ENCODE measurements at regions not wholly inside any gene's neighbourhood (a gene's known extent, or its start where the extent isn't known, plus 50 kb on each side); places are given as distances from the start of the nearest gene placed in this dataset.

DNA sequence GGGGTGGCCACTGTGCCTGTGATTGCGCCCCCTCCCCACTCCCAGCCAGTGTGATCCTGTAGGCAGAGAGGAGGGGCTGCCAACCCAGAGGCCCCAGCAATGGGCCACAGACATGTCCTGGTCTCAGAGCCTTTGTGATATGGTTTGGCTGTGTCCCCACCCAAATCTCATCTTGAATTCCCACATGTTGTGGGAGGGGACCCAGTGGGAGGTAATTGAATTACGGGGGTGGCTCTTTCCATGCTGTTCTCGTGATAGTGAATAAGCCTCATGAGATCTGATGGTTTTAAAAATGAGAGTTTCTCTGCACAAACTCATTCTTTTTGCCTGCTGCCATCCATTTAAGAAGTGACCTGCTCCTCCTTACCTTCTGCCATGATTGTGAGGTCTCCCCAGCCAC, 56.8 kb upstream of the ZNF469 start:
- no peak for DNase-seq

DNA sequence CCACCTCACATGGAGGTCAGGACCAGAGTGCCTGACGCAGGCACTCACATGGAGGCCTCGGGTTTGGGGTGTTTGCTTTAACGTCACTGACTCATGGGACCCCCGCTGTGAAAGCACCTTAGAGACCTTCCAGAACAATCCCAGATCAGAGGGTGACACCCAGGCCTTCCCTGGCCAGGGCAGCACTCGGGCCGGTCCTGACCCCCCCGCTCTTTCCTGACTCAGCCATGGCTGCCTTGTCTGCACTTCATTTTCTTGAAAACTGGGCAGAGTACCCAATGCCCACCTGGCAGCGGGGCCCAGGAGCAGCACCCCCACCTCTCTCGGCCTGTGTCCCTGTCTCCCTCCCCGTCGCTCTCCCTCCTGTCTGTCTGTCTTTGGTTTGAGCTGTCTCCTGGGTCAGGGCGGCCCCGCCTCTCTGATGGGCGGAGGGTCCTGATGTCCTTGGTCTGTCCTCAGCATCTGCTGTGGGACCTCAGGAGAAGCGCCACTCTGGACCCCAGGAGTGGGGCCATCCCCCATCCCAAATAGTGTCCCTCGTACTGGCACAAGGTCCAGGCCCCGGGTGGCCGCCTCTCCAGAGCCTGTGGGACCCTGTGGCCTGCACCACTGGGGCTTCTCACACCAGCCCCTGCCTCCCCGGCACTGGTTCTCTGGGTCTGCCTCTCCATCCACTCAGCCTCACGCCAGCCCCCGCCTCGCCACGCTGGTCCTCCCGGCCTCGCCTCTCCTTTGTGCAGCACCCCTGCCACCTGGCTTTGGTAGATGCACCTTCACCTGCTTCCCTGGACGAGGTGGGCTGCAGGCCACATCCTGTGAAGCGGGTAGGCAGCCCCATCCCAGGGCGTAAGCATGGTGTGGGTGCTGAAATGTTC, 55.9 kb upstream of the ZNF469 start:
- no peak for DNase-seq

DNA sequence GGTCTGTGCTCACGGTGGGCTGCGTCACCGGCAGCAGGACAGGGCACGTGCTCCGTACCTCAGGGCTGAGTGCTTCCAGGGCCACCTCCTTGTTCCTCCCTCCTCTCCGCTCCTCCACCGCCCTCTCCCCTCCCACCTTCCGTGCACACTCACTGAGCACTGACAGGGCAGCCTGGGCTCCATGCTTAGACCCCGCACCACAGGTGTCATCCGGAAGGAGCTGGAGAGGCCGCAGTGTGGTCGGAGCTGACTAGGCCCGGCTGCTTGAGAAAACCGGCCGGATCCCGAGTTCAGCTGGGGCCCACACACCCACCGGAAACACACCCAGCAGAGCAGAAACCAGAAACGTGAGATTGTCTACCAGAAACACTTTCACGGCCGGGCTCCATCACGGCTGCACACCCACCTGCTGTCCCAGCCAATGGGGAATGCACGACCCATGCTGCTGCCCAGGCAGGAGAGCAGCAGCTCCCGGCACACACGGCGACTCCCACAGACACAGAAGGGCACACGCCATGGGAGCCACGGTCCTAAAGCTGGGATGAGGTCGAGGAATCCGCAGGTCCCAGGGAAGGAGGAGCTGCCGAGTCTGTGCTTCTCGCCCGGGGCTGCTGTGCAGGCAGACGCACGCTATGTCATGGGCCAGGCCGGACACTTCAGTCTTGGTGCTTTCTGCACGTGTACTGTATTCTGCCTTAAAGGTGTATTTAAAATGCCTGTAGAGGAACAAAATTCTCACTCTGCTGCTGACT, 55.0 kb upstream of the ZNF469 start:
- no peak for DNase-seq

DNA sequence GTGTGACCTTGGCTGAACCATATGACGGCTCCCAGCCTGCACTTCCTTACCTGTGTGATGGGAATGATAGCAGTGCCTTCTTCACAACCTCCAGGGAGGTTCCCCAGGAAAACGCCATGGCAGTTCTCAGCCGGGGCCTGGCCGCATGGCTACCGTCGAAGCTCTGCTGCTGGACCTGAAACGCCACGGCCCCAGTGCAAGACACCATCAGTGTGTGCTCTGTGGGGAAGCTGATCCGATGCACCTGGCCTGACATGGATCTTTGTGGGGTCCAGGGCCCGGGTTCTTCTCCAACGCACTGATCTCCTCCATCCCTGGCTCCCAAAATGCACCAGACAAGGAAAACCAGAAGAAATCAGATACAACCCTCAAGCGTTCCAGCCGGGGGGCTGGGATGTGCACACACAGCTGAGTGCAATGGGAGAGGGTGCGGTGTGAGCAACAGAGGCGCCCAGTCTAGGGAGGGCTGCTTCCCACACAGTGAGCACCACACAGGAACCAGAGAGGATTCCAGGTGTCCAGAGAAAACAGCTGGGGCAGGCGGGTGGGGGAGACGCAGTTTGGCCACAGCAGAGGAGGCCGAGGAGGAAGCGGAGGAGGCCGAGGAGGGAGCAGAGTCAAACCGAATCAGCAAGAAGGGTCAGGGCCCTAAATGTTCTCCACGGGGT, 54.3 kb upstream of the ZNF469 start:
- no peak for DNase-seq

DNA sequence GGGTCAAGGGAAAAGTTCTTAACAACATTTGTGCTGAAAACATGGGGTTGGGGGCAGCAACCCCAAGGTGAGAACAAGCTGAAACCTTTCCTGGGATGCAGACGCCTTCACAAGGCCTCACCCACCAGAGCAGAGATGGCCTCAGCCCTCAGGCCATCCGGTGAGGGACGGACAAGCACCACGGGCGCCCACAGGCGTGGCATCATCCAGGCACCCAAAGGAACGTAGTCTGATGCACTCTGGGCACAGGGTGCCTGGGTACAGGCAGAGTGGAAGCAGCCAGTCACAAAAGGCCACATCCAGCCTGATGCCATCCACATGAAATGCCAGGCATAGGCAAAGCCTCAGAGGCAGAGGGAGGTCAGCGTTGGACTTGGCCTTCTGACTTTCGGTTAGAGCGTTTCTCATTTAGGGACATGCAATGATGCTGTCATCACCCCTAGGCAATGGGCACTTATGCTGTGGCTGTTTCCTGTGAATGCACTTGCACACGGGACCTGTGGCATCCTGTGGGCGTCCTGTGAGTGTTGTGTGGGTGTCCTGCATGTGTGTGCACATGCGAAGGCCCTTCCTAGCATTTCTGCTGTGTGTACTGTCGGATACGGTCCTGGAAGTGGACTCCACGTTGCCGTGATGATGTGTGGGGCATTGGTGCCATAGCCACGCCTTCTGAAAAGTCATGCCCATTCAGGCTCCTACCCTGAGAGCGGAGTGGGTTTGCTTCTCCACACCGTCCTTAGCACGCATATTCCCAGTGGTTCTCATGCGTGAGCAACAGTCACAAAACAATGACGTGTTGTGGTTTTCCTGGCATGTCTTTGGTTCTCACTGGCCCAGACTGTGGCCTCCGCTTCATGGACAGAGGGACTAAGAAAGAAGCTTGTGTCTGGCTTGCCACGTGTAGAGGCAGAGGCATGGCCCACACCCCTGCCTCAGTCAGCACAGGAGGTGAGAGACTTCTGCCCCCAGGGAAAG, 52.7 kb upstream of the ZNF469 start:
- no peak for DNase-seq

DNA sequence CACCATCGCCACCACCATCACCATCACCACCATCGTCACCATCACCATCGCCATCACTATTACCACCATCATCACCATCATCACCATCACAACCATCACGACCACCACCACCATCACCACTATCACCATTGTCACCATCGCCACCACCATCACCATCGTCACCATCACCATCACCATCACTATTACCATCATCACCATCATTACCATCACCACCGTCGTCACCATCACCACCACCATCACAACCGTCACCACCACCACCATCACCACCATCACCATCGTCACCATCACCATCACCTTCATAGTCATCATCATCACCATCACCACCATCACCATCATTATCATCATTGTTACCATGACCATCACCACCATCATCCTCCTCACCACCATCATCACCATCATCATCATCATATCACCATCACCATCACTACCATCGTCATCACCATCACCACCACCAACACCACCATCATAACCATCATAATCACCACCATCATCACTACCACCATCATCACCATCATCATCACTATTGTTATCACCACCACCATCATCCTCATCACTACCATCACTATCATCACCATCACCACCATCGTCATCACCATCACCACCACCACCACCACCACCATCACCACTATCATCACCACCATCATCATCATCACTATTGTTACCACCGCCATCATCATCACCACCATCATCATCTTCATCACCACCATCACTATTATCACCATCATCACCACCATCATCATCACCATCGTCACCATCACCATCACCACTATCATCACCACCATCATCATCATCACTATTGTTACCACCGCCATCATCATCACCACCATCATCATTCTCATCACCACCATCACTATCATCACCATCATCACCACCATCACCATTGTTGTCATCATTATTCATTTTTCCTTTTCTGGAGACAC, 51.5 kb upstream of the ZNF469 start:
- DNase-seq: no peak

DNA sequence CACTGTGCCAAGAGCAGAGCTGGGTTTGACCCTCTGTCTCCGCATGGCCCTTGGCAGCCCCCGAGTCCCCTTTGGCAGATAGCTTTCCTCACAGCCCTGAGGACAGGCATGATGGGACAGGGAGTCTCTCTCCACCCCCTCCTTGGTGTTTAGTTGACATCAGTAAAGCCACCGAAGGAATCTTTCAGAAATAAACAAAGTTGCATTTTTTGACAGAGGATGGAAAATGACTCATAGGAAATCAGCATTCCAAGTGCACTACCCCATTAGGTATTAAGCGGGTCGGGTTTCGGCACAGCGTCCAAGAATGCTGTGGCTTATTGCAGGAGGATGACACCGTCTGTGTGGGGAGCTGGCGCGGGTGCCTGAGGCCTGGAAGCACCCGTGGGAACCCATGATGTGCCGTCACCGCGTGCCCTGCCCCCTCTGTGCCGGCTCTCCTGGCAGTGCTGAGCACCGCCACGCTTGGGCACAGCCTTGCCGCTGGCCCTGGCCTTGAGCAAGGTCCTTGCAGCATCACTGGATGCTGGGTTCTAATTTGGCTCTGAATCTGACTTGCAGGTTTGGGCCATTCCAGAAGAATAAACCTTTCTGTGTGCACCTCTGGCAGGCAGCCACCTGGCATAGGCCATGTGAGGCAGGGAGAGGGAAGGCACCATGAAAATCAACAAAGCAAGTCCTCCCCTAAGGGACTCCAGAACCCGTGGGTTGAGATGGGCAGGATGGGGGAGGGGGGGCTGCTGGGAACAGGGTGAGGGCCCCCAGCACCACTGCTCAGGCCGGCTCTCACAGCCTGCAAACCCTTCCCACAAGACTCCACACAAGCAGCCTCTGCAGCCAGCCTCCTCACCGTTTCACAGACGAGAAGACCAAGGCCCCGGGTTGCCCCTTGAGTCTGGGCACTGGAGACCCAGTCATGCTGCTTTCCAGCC, 50.5 kb upstream of the ZNF469 start:
- DNase-seq: no peak

DNA sequence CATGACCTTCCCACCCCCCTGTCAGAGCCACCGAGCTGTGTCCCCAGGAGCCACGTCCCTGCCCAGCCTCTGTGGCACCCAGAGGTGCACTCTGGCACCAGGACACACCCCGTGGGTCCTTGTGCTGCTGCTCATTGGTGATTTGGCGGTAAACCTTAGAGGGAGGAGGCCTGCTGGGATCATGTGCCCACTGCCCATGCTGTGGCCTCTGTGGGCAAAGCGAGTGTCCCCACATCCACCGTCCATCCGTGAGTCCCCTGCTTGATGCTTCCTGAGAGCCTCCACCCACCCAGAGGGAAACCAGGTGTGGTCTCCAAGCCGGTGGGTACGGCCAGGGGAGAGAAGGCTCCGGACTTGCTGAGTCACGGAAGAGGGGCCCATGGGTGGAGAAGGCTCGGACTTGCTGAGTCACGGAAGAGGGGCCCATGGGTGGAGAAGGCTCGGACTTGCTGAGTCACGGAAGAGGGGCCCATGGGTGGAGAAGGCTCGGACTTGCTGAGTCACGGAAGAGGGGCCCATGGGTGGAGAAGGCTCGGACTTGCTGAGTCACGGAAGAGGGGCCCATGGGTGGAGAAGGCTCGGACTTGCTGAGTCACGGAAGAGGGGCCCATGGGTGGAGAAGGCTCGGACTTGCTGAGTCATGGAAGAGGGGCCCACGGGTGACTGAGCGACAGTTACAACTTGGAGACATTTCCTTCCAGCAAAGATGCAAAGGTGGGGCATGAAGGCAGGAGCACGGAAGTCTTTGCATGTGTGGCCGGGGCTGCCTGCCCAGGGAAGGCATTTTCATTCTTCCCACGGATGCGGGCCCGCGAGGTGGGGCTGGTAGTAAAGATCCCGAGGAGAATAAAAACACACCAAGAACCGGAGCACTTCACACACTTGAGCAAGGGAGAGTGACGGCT, 49.6 kb upstream of the ZNF469 start:
- DNase-seq: peak; percentile 32

Measured in activated CD4-positive, alpha-beta T cell treated with anti-CD3 and anti-CD28 coated beads, Interleukin-10, Interleukin-2, amounts not matched to agents 100 ng/mL and 50 ng/mL, durations not matched to agents 16 hours and 8 hours (primary cell).